SU-DHL-6 (cell line): ENCODE measurements at regions not wholly inside any gene's neighbourhood (a gene's known extent, or its start where the extent isn't known, plus 50 kb on each side); places are given as distances from the start of the nearest gene placed in this dataset.

Source experiments
- H2AFZ ChIP-seq: fragments of 200-600 bp; sonication (generic); 2 replicates; pipeline ENCODE4 v1.6.1; 2014; ENCODE audit warnings: low read depth, mild to moderate bottlenecking, moderate library complexity, mixed read lengths, antibody characterized with exemption, low read length; ENCODE audit not compliant: severe bottlenecking
- H3F3A ChIP-seq: fragments of 200-600 bp; shearing (Covaris generic); 2 replicates; pipeline ENCODE4 v1.6.0; 2016; ENCODE audit warnings: antibody characterized with exemption, mild to moderate bottlenecking; ENCODE audit not compliant: insufficient read depth
- H3K27ac ChIP-seq: fragments of 200-600 bp; sonication (generic); 2 replicates; pipeline ENCODE4 v1.5.1; 2016; ENCODE audit warnings: low read depth, mild to moderate bottlenecking, low read length, moderate library complexity, mixed read lengths
- H3K27me3 ChIP-seq: fragments of 200-600 bp; sonication (generic), shearing (Covaris generic); 2 replicates; pipeline ENCODE4 v1.6.0; 2014; ENCODE audit warnings: mild to moderate bottlenecking, low read length
- H3K36me3 ChIP-seq: fragments of 200-600 bp; sonication (generic); 2 replicates; pipeline ENCODE4 v1.6.1; 2014; ENCODE audit warnings: mild to moderate bottlenecking, low read length, mixed read lengths
- H3K4me2 ChIP-seq: fragments of 300-600, 200-600 bp; shearing (Covaris generic), sonication (generic); 2 replicates; pipeline ENCODE4 v1.6.0; 2014; ENCODE audit warnings: low read length, low read depth, mild to moderate bottlenecking; ENCODE audit not compliant: poor library complexity, severe bottlenecking
- H3K4me3 ChIP-seq: fragments of 200-600 bp; sonication (generic); 2 replicates; pipeline ENCODE4 v1.5.1; 2014; ENCODE audit warnings: antibody characterized with exemption, low read length, mild to moderate bottlenecking, mixed read lengths; ENCODE audit not compliant: insufficient read depth, poor library complexity, severe bottlenecking
- H3K79me2 ChIP-seq: fragments of 200-600 bp; sonication (generic); 2 replicates; pipeline ENCODE4 v1.6.1; 2014; ENCODE audit warnings: mild to moderate bottlenecking, low read length, moderate library complexity; ENCODE audit not compliant: insufficient read depth
- H3K9ac ChIP-seq: fragments of 200-600 bp; sonication (generic); 2 replicates; pipeline ENCODE4 v1.7.0; 2014; ENCODE audit warnings: mild to moderate bottlenecking, low read length
- H3K9me2 ChIP-seq: fragments of 200-600 bp; sonication (generic); replicated peaks from 2 replicates; pipeline ENCODE4 v1.6.1; 2014; ENCODE audit warnings: low read length; ENCODE audit not compliant: insufficient read depth
- H3K9me3 ChIP-seq: fragments of 200-600 bp; sonication (generic); 2 replicates; pipeline ENCODE4 v1.6.1; 2014; ENCODE audit warnings: low read length, mixed read lengths; ENCODE audit not compliant: insufficient read depth
- H4K20me1 ChIP-seq: fragments of 200-600 bp; sonication (generic); 2 replicates; pipeline ENCODE4 v1.6.1; 2014; ENCODE audit warnings: low read depth, mild to moderate bottlenecking, antibody characterized with exemption, low read length, moderate library complexity, mixed read lengths
- CTCF ChIP-seq: fragments of 200-600 bp; sonication (generic); IDR thresholded peaks from one replicate; pipeline ENCODE4 v1.5.1; 2017; ENCODE audit warnings: antibody characterized with exemption, mild to moderate bottlenecking, low read length, moderate library complexity; ENCODE audit not compliant: insufficient read depth, poor library complexity, severe bottlenecking
- EZH2phosphoT487 ChIP-seq: fragments of 200-600 bp; sonication (generic), shearing (Covaris generic); conservative IDR thresholded peaks from 2 replicates; pipeline ENCODE4 v1.6.1; 2018; ENCODE audit warnings: mild to moderate bottlenecking, antibody characterized with exemption, low read length, moderate library complexity, mixed read lengths

DNA sequence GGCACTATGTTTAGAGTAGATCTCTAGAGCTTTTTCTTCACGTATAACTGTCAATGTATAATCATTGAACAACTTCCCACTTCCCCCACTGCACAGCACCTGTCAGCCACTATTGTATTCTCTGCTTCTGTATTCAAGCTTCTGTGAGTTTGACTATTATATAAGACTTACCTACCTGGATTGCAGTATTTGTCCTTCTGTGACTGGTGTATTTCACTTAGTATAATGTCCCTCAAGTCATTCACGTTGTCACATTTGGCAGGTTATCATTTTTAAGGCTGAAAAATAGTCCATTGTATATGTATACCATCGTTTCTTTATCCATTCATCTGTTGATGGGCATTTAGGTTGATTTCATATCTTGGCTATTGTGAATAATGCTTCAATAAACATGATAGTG, 969.5 kb upstream of the B3GALT2 start:
- H3K4me3 ChIP-seq, result no peak overlapping the region
- H3K4me2 ChIP-seq, result no peak overlapping the region
- peak overlapping the region; percentile 24 for H2AFZ ChIP-seq
- H3K9ac ChIP-seq, result no peak overlapping the region
- no peak overlapping the region for H3K27ac ChIP-seq
- H3K36me3 ChIP-seq, result no peaks in the 10 kb centered on the region; the same call in 1 of the 2 replicates
- no peaks in the 10 kb centered on the region for H4K20me1 ChIP-seq
- TF ChIP-seq EZH2phosphoT487, result no peak
- no peak for TF ChIP-seq CTCF
- no peaks in the 10 kb centered on the region; the same call in 1 of the 2 replicates for H3K9me3 ChIP-seq
- H3K27me3 ChIP-seq, result no peaks in the 10 kb centered on the region
- H3F3A ChIP-seq, result no peaks in the 10 kb centered on the region
- no peaks in the 10 kb centered on the region for H3K79me2 ChIP-seq
- no peaks in the 10 kb centered on the region for H3K9me2 ChIP-seq

DNA sequence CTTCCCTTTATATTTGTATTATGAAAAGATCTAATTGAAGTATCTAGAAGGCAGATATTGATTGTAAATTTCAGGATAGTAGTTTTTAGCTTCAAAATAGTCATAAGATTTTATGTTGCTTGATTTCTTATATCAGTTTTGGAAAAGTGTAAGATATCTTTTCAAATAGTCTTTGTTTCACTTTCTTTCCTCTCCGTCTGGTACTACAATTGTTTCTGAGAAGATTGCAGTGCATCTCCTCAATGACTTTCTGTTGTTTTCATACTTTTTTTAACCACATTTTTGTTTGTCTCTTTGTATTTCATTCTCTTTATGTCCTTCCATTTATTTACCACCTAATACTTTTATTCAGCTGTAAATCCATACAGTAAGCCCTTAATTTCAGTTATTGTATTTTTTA, 964.6 kb upstream of the B3GALT2 start:
- Histone ChIP-seq H3K9ac (no peak overlapping the region), H3K27me3 (no peaks in the 10 kb centered on the region), H2AFZ (no peak overlapping the region), H3K36me3 (no peaks in the 10 kb centered on the region), H3K9me3 (no peaks in the 10 kb centered on the region), H3K4me3 (no peak overlapping the region), H3K27ac (no peak overlapping the region), H3F3A (no peaks in the 10 kb centered on the region), H4K20me1 (no peaks in the 10 kb centered on the region), H3K79me2 (no peaks in the 10 kb centered on the region), H3K9me2 (no peaks in the 10 kb centered on the region), H3K4me2 (no peak overlapping the region)
- no peak for TF ChIP-seq CTCF
- no peak for TF ChIP-seq EZH2phosphoT487

DNA sequence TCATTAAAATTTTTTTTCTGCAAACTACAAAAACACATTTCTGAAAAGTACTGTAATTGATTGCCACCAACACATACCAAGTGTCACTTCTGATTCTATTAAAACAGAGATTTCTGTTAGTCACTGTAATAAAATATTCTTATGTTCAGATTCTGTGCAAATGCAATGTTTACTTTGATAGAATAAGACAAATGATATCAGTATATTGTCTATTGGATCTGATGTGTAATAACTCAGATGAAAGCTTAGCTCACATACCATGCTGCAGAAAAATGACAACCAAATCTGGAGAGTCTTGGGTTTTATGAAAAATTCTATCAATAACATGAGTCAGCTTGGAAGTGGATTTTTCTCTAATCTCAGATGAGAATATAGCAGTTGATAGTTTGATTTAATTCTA, 963.8 kb upstream of the B3GALT2 start:
- H3K9ac ChIP-seq, result no peak overlapping the region
- no peak overlapping the region for H3K27ac ChIP-seq
- no peak overlapping the region for H3K4me3 ChIP-seq
- H3K79me2 ChIP-seq, result no peaks in the 10 kb centered on the region
- H3K36me3 ChIP-seq, result no peaks in the 10 kb centered on the region
- no peak for TF ChIP-seq EZH2phosphoT487
- no peak for TF ChIP-seq CTCF
- H4K20me1 ChIP-seq, result no peaks in the 10 kb centered on the region
- H3K4me2 ChIP-seq, result no peak overlapping the region
- no peak overlapping the region for H2AFZ ChIP-seq
- no peaks in the 10 kb centered on the region for H3F3A ChIP-seq
- H3K9me3 ChIP-seq, result no peaks in the 10 kb centered on the region
- no peaks in the 10 kb centered on the region for H3K9me2 ChIP-seq
- H3K27me3 ChIP-seq, result no peaks in the 10 kb centered on the region

- no peaks in the 10 kb centered on the region for H3K9me3 ChIP-seq
- H3K36me3 ChIP-seq, result no peaks in the 10 kb centered on the region
- H3K27me3 ChIP-seq, result no peaks in the 10 kb centered on the region
- TF ChIP-seq CTCF, result no peak
- no peak for TF ChIP-seq EZH2phosphoT487
- peaks cover 13% of the 10 kb centered on the region; the same call in 1 of the 2 replicates for H3F3A ChIP-seq
- H3K27ac ChIP-seq, result peak overlapping the region; percentile 21; the same call in 1 of the 2 replicates
- H3K4me3 ChIP-seq, result no peak overlapping the region
- no peaks in the 10 kb centered on the region for H3K79me2 ChIP-seq
- no peak overlapping the region for H3K9ac ChIP-seq
- H4K20me1 ChIP-seq, result no peaks in the 10 kb centered on the region
- no peaks in the 10 kb centered on the region for H3K9me2 ChIP-seq
- peak overlapping the region; percentile 95 for H2AFZ ChIP-seq
- H3K4me2 ChIP-seq, result peak overlapping the region; percentile 62
These were observed 946.7 kb upstream of the B3GALT2 start for GRCh38 chr1:194133152-194133551.
